A549 (cell line): ENCODE measurements at regions not wholly inside any gene's neighbourhood (a gene's known extent, or its start where the extent isn't known, plus 50 kb on each side); places are given as distances from the start of the nearest gene placed in this dataset.

Experiments
- CHD4 ChIP-seq: fragments of 200-600 bp; sonication (generic); IDR thresholded peaks from 2 replicates; pipeline ENCODE4 v1.6.1; 2016; ENCODE audit warnings: antibody characterized with exemption, mild to moderate bottlenecking, borderline replicate concordance
- HDAC2 ChIP-seq: fragments of 200-600 bp; sonication (generic); IDR thresholded peaks from 2 replicates; pipeline ENCODE4 v1.6.1; 2016
- JUN ChIP-seq, 2 experiments: fragments of >200 bp; sonication (Bioruptor Twin); formaldehyde crosslinking; IDR thresholded peaks; 2 replicates in 1 of 2; 3 replicates in 1 of 2; pipeline ENCODE4 v1.6.1; 2016 to 2017
- JUNB ChIP-seq: fragments of >200 bp; sonication (Bioruptor Twin); formaldehyde crosslinking; IDR thresholded peaks from 2 replicates; pipeline ENCODE4 v1.6.1; 2016
- POLR2A ChIP-seq: IDR thresholded peaks from 2 replicates; pipeline ENCODE4 v1.6.1; 2012; ENCODE audit warnings: mild to moderate bottlenecking, low read length
- RFX5 ChIP-seq: fragments of 450-650 bp; IDR thresholded peaks from 2 replicates; pipeline ENCODE4 v1.7.1; 2014; ENCODE audit warnings: antibody characterized with exemption, mild to moderate bottlenecking, moderate library complexity
- RNF2 ChIP-seq: fragments of 200-600 bp; sonication (generic); IDR thresholded peaks from 2 replicates; pipeline ENCODE4 v1.6.1; 2016; ENCODE audit warnings: low read depth, mild to moderate bottlenecking, antibody characterized with exemption, moderate library complexity, borderline replicate concordance
- SMC3 ChIP-seq: fragments of >200 bp; sonication (Bioruptor Twin); formaldehyde crosslinking; IDR thresholded peaks from 3 replicates; pipeline ENCODE4 v1.6.1; 2018; ENCODE audit warnings: inconsistent platforms
- TF ChIP-seq, protein P1 (sequence below): fragments of >200 bp; sonication (Bioruptor Twin); formaldehyde crosslinking; IDR thresholded peaks from 3 replicates; pipeline ENCODE4 v1.5.1; 2016
- TF ChIP-seq, protein P2 (sequence below): fragments of 200-600 bp; sonication (generic); IDR thresholded peaks from 2 replicates; pipeline ENCODE4 v1.6.1; 2016; ENCODE audit warnings: antibody characterized with exemption, mild to moderate bottlenecking, moderate library complexity

DNA sequence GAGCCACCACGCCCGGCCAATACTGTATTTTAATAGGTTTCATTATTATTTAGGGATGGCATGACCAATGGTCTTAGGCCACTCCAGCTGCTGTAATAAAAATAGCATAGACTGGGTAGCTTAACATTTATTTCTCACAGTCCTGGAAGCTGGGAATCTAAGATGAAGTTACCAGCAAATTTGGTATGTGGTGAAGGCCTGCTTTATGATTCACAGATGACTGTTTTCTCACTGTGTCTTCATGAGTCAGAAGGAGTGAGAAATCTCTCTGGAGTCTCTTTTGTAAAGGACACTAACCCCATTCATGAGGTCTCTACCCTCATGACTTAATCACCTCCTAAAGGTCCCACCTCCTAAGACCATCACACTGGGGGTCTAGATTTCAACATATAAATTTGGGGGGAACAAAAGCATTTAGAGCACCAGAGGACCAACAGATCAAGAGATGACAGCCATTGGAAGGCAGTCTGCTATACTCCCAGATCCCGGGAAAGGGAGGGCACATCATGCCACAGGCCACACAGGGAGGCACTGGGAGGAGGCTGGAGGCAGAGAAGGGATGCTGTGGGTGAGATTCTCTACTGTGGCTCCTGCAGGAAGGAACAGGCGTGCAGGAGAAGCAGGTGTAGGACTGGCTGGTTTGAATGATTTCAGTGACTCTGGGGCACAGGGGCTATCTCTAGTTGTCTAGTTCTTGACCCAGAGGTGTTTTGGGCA, 335.8 kb upstream of the SFRP2 start:
- TF ChIP-seq HDAC2: no peak
- TF ChIP-seq, protein P1, sequence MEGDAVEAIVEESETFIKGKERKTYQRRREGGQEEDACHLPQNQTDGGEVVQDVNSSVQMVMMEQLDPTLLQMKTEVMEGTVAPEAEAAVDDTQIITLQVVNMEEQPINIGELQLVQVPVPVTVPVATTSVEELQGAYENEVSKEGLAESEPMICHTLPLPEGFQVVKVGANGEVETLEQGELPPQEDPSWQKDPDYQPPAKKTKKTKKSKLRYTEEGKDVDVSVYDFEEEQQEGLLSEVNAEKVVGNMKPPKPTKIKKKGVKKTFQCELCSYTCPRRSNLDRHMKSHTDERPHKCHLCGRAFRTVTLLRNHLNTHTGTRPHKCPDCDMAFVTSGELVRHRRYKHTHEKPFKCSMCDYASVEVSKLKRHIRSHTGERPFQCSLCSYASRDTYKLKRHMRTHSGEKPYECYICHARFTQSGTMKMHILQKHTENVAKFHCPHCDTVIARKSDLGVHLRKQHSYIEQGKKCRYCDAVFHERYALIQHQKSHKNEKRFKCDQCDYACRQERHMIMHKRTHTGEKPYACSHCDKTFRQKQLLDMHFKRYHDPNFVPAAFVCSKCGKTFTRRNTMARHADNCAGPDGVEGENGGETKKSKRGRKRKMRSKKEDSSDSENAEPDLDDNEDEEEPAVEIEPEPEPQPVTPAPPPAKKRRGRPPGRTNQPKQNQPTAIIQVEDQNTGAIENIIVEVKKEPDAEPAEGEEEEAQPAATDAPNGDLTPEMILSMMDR: no peak
- TF ChIP-seq, protein P2, sequence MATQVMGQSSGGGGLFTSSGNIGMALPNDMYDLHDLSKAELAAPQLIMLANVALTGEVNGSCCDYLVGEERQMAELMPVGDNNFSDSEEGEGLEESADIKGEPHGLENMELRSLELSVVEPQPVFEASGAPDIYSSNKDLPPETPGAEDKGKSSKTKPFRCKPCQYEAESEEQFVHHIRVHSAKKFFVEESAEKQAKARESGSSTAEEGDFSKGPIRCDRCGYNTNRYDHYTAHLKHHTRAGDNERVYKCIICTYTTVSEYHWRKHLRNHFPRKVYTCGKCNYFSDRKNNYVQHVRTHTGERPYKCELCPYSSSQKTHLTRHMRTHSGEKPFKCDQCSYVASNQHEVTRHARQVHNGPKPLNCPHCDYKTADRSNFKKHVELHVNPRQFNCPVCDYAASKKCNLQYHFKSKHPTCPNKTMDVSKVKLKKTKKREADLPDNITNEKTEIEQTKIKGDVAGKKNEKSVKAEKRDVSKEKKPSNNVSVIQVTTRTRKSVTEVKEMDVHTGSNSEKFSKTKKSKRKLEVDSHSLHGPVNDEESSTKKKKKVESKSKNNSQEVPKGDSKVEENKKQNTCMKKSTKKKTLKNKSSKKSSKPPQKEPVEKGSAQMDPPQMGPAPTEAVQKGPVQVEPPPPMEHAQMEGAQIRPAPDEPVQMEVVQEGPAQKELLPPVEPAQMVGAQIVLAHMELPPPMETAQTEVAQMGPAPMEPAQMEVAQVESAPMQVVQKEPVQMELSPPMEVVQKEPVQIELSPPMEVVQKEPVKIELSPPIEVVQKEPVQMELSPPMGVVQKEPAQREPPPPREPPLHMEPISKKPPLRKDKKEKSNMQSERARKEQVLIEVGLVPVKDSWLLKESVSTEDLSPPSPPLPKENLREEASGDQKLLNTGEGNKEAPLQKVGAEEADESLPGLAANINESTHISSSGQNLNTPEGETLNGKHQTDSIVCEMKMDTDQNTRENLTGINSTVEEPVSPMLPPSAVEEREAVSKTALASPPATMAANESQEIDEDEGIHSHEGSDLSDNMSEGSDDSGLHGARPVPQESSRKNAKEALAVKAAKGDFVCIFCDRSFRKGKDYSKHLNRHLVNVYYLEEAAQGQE: no peak
- TF ChIP-seq RNF2: no peak
- no peak for TF ChIP-seq CHD4
- no peak for TF ChIP-seq JUN (IDR thresholded peaks at IDR 0.05)
- TF ChIP-seq JUNB: no peak
- no peak for TF ChIP-seq SMC3
- no peak for TF ChIP-seq POLR2A
- TF ChIP-seq RFX5: no peak
